Activated T-cell treated with anti-CD3 and anti-CD28 coated beads for 24 hours (primary cell): ENCODE measurements at regions not wholly inside any gene's neighbourhood (a gene's known extent, or its start where the extent isn't known, plus 50 kb on each side); places are given as distances from the start of the nearest gene placed in this dataset.
"Not testable (repeated sequence)": the region's sequence is repeated elsewhere in the genome, so short reads cannot be mapped to it uniquely, and the experiment has no call there.

Source experiments
- DNase-seq: peaks from one replicate; pipeline ENCODE4 v3.0.0-alpha.2; 2020; ENCODE audit warnings: low read depth

DNA sequence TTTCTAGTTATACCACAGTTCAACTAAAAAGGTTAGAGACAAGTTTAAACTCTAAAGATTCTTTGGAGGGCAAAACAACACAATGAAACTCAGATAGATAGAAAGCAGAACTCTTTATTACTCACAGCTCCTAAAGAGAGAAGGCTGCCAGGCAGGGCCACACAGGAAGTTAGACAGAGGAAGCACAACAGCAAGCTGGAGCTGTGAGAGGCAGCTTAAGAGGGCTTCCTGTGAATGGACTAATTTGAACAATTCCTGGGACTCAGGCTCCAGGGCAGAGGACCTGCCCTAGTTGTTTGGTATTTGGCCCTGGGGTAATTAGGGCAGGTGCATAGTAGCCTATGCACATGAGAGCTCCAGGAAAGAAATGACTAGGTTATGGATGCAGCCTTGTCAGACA lies 803.6 kb downstream of the DIAPH3 start:
- DNase-seq = no peak

DNA sequence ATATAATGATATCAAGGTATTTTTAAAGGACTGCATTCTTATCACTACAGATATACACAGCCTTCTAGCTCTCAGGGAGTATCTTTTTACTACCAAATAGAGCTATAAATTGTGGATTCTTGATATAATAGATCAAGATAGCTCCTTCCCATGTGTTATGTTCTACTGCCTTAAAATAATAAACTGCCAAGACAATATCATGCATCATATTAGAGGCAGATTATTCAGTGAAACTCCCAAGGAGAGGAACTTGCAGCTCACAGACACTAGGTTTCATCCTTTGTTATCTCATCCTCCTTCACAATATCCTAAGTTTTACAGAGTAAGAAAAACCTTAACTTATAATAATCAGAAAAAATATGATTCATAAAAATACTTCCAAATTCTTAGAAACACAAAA lies 802.8 kb downstream of the DIAPH3 start:
- DNase-seq = no peak

DNA sequence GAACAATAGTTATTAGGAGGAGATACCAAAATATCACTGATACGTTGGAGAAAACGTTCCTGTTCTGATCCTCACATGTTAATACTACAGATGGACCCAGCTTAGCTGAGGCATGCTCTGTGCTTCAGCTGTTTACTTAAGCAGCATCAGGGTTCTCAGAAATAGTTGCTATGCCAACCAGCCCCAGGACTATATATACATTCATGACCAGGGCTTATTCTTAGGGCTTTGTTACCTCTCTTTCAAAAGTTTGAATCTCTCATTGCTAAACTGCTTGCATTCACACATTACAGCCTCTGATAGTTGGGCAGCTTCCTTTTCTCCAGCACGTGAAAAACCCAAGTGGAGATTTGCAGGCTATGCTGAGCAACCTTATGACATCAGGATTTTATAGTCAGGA lies 800.4 kb downstream of the DIAPH3 start:
- DNase-seq = no peak

DNA sequence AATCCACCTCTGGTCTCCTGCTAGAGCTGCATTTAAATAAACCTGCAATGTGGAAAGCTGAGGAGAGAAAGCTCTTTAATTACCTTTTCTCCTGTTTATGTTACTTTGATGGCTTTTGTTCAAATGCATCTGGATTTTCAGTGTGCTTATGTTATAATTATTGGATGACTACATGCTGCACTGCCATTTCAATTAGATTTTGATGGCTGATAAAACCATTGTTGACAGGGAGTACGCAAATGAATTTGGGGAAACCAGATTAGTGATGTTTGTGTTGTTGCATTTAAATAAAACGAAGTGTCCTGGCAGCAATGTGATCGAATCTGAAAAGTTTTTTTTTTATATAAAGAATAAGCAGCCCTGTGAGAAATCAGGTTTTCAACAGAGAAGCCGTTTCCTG lies 799.8 kb downstream of the DIAPH3 start:
- no peak for DNase-seq

DNA sequence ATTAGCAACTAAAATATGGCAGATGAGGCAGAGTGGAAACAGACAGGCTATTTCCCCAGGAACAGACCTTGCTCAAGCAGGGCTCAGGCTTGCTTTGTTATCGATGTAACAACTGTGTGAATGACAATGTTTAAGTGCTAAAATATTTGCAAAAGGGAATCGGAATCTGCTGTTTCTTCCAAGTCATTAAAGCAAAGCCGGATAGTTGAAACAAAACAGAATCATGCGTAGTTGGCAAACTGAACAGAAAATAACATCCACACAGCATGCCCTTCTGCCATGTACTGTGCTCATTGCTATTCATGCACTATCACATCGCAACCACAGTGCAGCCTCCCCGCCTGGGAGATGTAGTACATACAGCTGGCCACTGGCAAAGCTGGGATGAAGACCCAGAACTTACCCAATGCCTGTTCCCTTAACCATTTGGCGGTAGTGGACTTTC lies 799.1 kb downstream of the DIAPH3 start:
- no peak for DNase-seq

DNA sequence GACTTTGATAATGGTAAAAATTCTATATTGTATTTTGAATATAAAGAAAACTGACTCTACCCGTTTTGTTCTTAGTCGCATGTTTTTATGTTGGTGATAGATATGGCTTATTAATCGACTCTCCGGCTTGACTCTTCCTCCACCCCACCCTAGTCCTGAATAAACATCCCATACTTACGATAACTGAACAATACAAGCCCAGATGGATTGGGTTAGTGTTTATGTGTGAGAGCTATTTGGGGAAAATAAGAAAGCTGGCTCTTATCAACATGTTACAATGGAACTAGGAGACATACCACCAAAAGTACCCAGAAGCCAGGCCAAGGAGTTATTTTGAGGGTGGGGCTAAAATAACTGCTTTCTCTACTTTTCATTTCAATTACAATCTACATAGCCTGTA lies 796.3 kb downstream of the DIAPH3 start:
- DNase-seq = no peak

DNA sequence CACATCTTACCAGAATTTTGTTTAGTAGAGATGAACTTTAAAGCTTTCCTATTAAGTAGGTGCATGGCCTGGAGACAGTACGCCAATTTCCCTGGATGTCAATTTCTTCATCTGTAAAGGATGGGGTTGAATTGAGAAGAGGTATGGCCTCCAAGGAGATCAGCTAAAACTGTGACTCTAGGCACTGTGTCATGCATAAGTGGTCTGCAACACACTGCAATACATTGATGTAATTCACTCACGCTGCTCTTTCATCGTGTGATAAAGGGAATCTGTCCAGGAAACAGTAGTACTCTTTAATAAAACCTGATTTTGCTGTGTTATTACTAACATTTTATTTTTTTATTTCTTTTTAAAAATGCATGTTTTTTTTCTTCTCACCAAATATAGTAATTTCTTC lies 795.8 kb downstream of the DIAPH3 start:
- DNase-seq = no peak

DNA sequence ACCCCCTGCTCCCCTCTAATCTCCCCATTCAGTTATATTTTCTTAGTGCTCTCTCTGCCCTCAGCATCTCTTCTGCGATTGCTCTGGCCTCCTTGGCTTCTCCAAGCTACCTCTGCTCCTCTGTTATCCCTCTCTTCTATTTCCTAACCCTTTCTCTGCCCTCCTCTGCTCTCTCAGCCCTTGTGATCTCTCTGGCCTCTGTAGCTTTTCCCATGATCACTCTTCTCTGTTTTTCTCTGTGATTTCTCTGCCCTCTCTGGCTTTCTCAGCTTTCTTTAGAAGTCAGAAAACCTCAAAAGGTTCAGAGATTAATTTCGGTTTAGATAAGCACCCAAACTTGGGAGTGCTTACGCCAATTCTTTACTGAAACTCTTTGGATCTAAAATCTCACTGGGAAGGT lies 795.0 kb downstream of the DIAPH3 start:
- DNase-seq = no peak

DNA sequence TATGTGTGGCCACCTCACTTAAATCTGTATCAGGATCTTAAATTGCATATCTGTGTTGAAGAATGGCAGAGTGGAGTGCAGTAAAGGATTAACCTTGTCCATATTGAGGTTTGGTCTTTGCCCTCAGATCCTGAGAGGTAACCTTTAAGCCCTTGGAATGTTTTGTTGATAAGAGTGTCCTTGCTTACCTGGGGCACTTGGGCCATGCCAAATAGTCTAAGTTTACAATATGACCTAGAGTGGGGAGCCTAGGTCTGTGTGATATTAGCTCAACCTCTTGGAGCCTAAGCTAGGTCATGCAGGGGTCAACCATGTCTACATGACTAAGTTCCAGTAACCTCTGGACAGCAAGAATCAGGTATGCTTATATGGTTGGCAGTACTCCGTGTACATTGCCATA lies 792.5 kb downstream of the DIAPH3 start:
- DNase-seq = no peak

DNA sequence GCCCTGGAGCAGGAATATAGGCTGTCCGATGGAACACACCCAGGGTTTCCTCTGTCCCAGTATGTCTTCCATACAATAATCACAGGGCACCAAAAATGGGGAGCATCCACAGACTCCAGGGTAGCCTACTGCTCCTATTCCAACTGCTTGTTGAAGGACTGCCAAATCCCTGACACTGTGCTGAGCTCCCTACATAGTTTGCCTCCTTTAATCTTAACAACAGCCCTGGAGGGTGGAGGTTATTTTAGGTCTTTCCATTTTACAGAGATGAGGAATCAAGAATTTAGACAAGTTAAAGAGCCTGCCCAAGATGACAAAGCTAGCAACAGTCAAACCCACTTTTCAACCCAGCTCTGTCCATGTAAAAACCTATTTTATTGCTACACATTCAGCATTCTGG lies 790.4 kb downstream of the DIAPH3 start:
- DNase-seq = no peak

DNA sequence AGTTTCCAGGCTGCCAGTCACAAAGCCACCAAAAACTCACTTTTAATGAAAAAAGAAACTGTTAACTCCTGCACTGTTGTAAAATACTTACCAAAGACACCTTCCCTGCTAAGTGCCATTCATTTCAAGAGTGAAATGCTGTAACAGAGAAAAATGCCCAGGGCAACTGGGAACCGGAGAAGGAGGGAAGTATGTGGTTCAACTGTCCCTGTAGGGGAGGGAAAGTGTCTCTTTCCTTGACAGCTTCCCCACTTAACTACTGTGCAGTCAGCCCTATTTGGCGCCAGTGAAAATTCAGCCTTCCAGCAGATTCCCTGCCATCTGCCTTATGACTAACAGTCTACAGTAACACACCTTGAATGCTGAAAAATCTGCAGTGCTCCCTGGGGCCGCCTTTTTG lies 789.0 kb downstream of the DIAPH3 start:
- DNase-seq = no peak

DNA sequence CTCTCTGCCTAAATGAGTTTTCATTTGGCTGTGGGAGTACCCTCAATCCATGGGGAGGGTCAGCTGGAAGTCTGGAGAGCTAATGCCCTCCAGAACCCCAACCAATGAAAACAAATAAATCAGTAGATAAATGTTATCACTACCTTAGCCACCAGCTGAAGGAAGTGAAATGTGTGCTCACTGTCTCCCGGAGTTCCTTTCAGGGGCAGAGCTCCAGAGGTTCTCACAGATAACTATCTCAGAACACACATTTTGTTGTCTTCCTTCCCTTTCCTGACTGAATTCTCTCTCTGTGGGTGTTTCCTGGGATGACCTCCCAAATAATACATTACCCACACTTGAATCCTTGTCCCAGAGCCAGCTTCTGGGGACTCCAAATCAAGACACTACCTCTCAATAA lies 779.6 kb downstream of the DIAPH3 start:
- DNase-seq = no peak

DNA sequence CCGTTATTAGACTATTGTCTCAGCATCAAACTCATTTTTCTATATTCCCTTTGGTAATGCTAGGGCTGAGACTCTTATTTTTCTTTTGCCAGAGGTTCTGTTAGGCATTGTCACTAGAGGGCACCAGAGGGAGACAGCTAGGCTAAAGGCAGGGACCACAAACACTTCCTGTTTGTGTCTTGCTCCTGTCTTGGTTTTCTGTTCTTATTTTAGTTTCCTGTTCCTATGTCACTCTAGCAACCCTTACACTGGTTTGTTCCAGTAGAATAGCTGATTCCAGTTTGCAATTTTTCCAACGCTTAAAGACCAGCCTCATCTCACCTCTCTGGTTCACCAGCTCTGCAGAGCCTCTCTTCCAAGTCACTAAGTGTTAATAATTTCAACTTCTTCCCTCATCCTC lies 772.0 kb downstream of the DIAPH3 start:
- peak; percentile 35 for DNase-seq

DNA sequence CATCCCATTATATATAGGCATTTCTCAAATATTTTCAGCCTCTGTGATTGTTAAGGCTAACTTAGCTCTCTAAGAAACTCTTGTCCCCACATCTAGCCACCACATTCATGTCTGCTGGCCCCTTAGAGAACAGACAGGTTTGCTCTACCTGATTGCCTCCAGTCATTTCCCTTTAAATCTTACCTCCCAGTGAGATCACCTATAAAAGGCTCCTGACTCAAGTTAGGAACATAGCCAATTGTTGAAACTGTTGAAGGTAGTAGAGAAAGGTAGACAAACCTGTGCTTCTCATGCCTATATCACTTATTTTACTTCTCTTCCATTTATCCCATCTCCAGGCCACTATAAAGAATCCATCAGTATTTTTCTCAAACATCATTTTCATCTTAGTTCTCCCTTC lies 771.4 kb downstream of the DIAPH3 start:
- no peak for DNase-seq

DNA sequence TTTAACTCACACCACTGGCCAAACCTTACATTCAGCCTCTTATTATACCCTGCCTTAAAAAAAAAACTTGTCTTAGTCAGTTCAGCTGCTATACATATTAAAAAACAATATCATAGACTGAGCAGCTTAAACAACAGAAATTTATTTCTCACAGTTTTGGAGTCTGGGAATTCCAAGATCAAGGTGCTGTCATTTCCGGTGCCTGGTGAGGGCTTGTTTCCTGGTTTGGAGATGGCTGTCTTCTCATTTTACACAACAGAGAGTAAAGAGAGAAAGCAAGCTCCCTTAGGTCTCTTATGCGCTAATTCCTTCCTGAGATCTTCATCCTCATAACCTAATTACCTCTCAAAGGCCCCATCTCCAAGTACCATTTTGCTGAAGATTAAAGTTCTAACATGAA lies 769.2 kb downstream of the DIAPH3 start:
- DNase-seq = no peak

DNA sequence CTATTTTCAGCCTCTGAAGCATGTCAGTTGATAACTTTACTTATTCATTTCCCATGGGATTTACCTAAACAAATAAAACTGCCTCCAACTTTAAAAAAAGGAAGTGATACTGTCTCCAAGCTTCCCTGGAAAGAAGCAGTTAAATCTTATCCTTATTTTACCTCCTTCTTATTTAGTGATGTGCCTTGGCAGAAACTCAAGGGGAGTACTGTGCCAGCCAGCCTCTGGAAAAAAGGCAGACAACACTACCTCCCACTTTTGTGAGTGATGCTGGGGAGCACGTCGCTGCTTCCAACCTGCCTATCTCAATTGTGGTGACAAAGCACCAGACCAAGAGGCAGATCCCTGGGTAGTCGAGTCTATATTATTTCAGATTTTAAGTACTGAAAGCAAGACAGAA lies 765.6 kb downstream of the DIAPH3 start:
- no peak for DNase-seq

DNA sequence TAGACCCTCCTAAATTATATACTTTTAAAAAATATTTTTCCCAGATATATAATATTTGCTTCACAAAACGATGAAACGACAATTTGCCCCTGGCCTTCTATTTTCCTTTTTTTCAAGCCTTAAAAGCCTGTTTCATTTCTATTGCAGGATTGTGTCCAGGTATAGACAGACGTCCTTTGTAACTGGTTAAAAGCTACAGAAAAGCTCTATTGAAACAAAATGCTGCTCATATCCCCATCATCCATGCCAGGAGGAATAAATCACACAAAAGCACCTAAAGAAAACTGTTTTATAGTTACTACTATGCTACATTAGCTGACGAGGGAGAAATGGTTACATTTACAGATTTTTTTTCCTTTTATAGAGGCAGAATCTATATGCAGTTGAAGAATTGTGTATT lies 765.1 kb downstream of the DIAPH3 start:
- no peak for DNase-seq

DNA sequence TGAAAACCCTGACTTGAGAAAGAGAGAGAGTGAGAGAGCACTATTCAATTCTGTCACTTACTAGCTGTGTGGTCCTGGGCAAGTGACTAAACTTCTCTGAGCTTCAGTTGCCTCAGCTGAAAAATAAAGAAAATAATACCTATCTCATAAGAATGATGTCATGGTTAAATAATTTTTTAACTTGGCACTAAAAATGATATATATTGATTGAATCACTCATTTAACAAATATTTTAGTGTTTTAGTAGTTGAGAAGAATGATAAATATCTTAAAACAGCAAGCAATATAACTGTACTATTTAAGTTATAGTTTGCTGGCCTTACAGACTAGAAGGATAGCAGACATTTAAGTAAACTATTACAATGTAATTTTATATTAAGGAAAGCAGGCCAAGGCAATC lies 764.2 kb downstream of the DIAPH3 start:
- DNase-seq = no peak

DNA sequence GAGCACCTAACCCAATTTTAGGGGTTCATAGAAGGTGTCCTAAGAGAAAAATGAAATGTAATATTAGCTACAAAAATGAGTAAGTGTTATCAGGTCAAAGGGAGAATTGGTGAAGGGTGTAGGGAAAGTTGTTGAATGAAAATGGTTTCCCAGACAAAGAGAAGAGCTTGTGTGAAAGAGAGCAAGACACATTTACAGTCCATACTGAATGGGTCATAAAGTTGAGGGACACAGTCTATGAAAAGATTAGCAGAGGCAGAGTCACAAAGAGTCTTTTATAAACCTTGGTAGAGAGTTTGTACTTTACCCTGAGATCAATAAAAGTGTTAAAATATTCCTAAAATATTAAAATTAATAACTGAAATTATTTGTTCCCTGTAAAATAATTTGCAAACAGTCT lies 759.4 kb downstream of the DIAPH3 start:
- DNase-seq = no peak

DNA sequence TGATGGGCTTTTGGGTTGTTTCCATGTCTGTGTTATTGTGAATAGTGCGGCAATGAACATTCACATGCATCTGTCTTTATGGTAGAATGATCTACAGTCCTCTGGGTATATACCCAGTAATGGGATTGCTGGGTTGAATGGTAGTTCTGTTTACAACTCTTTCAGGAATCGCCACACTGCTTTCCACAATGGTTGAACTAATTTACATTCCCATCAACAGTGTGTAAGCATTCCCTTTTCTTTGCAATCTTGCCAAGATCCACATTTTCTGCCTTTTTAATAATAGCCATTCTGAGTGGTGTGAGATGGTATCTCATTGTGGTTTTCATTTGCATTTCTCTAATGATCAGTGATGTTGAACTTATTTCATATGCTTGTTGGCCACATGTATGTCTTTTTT lies 756.5 kb downstream of the DIAPH3 start:
- DNase-seq = not testable (repeated sequence)

DNA sequence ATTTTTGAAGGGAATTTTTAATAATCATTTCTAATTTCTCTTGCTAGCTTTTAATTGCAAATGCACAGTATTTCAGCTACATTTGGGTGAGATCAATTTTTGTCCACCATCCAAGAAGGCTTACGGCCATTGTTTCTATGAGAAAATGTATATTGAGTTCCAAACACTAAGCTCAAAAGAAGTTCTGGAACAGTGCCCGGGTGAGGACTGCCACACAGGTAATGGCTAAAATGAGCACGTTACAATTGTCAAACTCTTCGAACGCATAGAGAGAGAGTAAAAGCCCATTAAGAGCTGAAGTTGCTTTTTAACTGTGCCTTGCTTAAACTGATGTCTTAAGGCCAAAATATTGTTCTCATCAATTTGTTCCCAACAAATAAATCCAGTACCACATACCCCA lies 755.0 kb downstream of the DIAPH3 start:
- DNase-seq = no peak

DNA sequence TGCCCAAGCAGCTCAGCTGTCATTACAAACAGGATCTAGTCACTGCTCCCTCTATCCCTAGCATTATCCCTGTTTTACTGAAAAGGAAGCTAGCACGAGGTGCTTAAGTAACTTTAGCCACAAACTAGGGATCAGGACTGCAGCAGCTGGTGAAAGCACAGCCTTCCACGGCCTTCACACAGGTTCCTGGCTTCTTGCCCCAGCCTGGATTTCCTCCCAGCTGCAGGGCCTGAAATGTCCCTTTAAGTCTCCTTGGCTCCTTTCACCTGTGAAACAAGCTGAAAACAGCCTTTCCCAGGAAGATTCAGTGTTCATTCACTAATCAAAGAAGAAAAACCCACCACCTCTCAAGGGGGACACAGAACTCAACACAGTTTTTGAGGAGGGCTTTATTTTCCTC lies 754.5 kb downstream of the DIAPH3 start:
- DNase-seq = no peak

DNA sequence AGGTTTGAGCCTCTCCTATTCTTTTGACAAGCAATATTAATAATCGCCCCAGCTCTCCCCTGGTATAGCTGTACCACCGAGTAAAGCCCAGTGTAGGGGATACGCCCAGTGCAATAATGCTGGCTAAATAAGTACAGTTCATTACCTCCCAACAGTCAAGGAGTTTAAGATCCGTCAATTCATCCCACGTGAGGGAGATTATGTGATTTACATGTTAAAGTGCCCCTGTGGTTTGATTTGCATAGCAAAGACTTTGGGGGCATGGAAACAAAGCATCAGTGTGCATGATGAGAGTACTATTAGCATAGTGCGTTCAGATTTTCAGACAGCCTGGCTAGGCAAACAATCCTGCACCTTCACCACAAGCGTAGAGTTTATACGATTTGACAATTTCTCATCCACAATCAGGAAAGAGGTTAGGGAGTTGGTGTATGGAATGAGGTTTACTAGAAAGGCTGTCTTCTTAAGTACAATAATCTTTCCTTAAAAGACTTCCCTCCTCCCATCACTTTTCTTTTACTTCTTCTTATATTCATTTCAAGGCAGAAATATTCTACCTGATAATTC lies 754.0 kb downstream of the DIAPH3 start:
- no peak for DNase-seq

DNA sequence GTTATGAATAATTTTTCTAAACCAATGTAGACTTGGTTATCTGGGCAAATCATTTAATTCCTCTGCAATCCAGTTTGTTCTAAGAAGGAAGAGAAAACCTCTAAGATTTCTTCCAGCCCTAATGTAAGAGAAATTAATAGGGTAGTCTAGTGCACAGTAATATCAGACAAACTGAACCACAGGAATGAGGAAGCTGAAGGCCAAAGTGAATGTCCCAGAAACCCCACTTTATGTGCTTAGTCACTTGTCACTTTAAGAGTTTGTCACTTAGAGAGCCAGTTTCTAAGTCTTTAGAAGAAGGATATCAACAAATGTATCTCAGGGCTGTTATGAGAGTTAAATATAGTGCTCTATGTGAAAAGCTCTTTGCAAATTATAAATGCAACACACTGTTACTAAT lies 750.6 kb downstream of the DIAPH3 start:
- no peak for DNase-seq

DNA sequence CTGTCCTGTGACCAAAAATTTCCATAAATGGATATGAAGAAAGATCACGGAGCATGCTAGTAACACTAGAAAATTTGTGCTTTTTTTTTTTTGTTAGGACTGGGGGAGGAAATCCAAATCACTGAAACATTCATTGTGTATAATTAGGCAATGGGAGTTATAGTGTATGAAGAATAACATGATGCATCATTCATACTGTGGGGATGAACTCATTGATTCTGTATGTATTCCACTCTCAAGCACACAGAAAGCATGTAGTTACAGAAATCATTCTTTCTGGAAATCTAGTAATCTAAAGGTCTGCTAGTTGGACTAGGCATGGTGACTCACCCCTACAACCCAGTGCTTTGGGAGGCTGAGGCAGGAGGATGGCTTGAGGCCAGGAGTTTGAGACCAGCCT lies 749.7 kb downstream of the DIAPH3 start:
- no peak for DNase-seq
